ENCODE measurements at regions not wholly inside any gene's neighbourhood (a gene's known extent, or its start where the extent isn't known, plus 50 kb on each side); places are given as distances from the start of the nearest gene placed in this dataset.

DNA sequence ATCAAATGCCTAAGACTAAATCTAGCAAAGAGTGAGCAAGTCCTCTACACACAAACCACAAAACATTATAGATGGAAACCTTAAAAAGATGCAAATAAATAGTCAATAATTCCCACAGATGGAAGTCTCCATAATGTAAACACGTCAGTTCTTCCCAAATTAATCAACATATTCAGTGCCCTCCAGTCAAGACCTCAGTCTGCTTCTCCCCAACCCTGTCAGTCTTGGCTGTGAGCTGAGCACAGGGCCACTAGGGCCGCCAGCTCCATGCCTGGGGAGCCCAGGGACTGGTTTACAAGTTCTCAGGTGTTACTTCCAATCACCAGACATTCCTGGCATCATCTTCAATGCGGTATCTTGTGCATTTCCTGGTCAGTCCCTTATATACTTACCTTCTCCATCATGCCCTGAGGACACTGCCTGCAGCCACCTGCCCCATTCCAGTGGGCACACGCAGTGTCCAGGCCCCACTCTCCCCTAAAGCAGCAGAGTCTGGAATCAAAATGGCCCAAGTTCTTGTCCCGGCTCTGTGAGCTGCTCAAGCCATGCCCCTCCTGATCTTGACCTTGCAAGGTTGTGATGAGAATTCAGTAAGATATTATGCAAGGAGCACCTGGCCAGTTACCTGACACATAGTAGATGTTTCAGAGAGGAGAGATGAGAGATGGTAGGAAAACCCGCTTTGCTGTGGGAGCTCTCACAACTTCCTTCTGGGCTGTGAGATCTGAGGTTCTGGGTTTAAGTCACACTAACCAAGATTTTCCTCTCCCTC, 207.9 kb upstream of the RAB6C start:
- TF ChIP-seq CTCF (IDR thresholded peaks at IDR 0.05; ENCODE audit: low read depth, low read length) = no peak
- no peak overlapping the region for H3K4me3 ChIP-seq (ENCODE audit: low read depth, low read length)
- in situ Hi-C loops (cut with HindIII; ENCODE audit: low sequenced_read_pairs) = no loop called here
- DNase-seq (ENCODE audit: low read depth, low spot score) = no peak

DNA sequence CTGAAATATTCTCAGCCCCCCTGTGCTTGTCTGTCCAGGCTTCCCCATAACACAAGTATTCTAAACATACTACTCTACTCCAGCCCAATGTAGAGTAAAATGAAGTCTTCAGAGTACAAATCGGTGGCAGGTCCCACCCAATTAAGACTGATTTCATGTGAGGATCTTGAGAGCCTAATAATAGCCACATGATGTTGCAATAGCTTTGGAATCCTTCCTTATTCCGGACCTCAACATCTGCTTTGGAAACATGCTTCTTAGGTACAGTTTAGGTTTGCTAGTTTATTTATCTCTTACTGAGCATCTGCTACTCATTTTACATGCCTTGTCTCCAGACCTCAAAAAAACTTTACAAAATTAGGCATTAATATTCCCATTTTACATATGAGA, 207.3 kb upstream of the RAB6C start:
- TF ChIP-seq CTCF (IDR thresholded peaks at IDR 0.05; ENCODE audit: low read depth, low read length) = no peak
- no peak for DNase-seq (ENCODE audit: low read depth, low spot score)
- in situ Hi-C loops (cut with HindIII; ENCODE audit: low sequenced_read_pairs) = no loop called here
- H3K4me3 ChIP-seq (ENCODE audit: low read depth, low read length) = no peak overlapping the region

DNA sequence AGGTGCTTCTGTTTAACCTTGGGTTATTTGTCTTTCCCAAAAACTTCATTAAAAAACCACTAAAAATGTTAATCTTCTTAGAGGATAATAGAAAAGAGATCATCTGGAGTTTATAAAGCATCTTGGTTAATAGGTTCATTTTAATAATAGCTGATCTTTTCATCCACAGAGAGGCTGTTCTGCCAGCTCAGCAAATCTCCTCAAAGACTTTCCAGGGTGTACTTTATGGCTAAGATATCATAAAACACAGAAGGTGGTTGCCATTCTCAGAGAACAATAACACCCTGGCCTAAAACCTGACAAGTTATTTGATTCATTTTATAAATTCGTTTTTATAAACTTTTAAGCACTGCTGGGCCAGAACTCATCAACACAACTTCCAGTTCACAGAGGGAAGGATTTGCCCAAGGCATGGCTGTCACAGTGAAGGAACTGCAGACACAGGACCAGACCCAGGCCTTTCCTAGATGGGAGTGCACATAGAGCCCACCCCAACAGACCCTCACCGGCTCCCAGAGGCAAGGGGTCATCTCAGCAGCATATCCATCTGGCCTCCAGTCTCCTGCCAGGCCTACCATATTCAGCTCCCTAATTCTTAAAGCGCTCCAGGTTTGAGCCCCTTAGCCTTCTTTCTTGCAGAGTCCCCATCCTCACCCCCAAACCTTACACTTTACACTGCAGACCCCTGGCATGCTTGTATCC, 203.4 kb upstream of the RAB6C start:
- no peak overlapping the region for H3K4me3 ChIP-seq (ENCODE audit: low read depth, low read length)
- in situ Hi-C loops (cut with HindIII; ENCODE audit: low sequenced_read_pairs) = no loop called here
- no peak for DNase-seq (ENCODE audit: low read depth, low spot score)
- no peak for TF ChIP-seq CTCF (IDR thresholded peaks at IDR 0.05; ENCODE audit: low read depth, low read length)

- DNase-seq (ENCODE audit: low read depth, low spot score) = no peak
- no peak for TF ChIP-seq CTCF (IDR thresholded peaks at IDR 0.05; ENCODE audit: low read depth, low read length)
- in situ Hi-C loops (cut with HindIII; ENCODE audit: low sequenced_read_pairs) = no loop called here
- H3K4me3 ChIP-seq (ENCODE audit: low read depth, low read length) = no peak overlapping the region
Observed at GRCh38 chr2:129777146-129777545, 202.3 kb upstream of the RAB6C start.

GRCh38 chr2:129777762-129778583, 201.5 kb upstream of the RAB6C start:
- no peak for DNase-seq (ENCODE audit: low read depth, low spot score)
- in situ Hi-C loops (cut with HindIII; ENCODE audit: low sequenced_read_pairs) = no loop called here

More at GRCh38 chr2:129777762-129778583, 201.5 kb upstream of the RAB6C start:
- TF ChIP-seq CTCF (IDR thresholded peaks at IDR 0.05; ENCODE audit: low read depth, low read length) = no peak
- no peak overlapping the region for H3K4me3 ChIP-seq (ENCODE audit: low read depth, low read length)
